DMS 273 (cell line): ENCODE measurements at regions not wholly inside any gene's neighbourhood (a gene's known extent, or its start where the extent isn't known, plus 50 kb on each side); places are given as distances from the start of the nearest gene placed in this dataset.
"Not testable (repeated sequence)": the region's sequence is repeated elsewhere in the genome, so short reads cannot be mapped to it uniquely, and the experiment has no call there.

Experiments used
- DNase-seq: peaks from one replicate; lab custom pipeline; 2025; ENCODE audit not compliant: unreplicated experiment; lab: John Stamatoyannopoulos, UW

DNA sequence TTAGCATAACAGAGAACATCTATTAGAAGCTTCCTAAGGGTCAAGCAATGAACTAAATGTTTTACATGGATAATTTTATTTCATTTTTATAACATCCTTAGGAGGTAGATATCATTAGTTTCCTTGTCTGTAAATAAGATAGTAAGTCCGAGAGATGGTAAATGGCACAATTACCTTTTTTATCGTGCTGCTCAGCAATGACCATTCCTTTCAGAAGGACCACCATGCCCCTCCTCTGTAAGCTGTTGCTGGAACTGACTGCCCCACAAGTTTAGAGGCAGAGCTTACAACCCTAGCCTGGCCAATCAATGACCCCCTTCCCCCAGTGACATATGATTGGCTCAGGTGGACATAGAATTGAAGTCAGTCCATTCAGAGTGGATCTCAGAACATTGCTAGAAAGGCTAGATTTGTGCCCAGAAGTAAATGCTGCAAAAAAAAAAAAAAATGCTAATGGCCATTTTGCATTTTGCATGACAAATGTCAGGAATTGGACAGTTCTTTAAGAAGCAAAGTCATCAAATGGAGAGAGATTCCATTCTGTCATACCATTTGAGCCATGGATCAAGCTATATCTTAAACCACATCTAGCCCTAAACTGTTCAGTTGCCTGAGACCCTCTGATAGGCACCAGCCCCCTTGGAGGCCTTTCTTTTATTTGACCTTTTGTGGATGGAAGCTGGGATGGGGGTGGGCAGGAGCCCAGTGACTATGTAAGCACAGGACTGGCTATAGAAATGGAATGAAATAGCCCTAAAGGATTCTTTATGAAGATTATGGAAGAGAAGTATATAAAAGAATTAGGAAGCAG, 668.3 kb downstream of the UQCRFS1 start:
- DNase-seq, result no peak

DNA sequence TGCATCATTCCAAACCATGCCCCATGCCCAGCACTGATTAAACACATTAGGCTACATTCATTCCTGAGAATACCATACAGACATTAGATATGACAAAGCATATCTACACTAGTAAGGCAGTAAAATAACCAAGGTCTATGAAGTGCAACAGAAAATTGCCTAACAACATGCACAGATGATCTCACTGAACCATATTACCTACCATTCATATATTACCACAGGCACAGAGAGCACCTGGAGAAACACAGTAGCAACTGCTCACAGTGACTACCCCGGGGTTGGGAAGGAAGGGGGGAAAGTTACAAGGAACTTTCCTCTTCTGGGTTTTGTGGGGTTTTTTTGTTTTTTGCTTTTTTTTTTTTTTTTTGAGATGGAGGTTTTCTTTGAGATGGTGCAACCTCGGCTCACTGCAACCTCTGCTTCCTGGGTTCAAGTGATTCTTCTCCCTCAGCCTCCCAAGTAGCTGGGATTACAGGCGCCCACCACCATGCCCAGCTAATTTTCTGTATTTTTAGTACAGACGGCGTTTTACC, 669.6 kb downstream of the UQCRFS1 start:
- no peak for DNase-seq

DNA sequence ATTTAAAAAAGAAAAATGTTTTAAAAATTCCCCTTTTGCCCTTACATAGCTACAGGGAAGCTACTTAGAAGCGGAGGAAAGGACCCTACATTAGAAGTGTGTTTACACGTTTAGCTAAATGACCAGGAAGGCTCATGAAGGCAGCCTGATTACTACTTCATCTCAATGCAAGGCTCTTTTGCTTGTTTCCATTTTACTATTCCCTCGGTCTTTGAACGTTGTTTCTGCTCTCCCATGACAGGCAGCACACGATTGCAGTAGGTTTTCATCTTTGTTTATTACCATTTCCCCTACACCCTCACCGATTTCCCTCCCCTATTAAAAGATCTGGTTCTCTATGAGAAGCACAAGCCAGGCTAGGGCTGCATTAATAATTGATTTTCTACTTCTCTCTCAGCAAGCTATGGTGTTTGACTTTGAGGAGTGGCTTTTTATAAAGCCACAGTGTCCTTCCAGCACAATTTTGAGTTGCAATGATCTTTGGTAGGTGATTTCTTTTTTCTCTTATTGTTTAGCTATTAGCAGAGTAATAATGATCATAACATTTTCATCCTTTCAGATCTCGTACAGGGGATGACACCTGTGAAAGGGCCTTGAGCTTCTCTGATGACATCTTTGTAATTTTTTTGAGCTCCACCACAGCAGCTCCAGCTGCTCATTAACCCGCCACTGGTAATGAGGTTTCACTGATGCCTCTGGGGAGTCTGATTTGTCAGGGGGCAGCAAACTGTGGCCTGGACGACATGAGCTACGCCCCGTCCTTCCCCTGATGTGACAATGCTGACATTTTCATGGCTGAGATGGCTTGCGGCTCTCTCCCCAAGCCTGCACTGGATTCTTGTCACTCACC, 670.3 kb downstream of the UQCRFS1 start:
- no peak for DNase-seq

DNA sequence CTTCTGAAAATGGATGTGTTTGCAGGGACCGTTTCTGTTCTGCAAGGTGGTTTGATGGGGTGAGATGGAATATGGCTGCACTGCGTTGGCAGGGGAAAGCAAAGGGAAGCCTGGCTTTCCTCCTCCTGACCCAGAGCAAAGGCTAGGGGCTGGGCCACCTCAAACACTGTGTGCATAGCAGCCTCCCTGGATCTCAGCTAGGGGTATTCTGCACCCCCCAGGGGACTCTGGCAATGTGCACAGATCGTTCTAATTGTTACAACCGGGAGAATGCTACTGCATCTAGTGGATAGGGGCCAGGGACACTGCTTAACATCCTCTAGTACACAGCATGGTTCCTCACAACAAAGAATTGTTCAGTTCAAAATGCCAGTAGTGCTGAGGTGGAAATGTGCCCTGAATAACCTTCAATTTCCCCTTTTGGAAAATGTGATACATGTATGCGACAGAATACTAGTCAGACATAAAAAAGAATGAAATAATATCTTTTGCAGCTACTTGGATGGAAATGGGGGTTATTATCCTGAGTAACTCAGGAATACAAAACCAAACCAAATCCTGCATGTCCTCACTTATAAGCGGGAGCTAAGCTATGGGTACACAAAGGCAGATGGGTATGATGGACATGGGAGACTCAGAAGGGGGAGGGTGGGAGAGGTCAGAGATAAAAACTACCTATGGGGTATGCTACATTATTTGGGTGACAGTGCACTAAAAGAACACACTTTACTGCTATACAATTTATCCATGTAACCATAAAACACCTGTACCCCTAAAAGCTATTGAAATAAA, 671.2 kb downstream of the UQCRFS1 start:
- DNase-seq, result no peak

DNA sequence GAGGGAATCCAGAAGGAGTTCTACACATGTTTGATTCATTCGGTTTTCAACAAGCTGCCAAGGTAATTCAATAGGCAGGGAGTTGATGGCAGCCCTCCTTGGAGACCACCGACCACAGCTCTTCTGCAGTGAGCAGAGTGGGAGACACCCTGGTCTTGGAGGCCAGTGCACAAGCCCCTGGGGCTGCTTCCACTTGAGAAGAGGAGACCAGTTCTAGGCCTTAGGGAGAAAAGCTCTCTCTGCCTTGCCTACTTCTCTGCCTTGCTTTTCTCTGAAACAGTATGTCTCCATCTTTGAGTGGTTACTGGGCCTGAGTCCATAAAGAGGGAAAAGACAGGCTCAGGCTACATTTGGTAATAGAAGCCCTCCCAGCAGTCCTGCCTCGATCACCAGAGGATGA, 671.9 kb downstream of the UQCRFS1 start:
- no peak for DNase-seq

DNA sequence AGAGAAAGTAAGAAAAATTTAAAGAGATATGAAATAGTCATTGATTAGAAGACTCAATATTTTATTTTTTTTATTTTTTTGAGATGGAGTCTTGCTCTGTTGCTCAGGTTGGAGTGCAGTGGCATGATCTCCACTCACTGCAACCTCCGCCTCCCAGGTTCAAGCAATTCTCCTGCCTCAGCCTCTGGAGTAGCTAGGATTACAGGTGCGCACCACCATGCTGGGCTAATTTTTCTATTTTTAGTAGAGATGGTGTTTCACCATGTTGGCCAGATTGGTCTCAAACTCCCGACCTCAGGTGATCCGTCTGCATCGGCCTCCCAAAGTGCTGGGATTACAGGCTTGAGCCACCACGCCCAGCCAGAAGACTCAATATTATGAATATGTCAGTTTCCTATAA, 672.6 kb downstream of the UQCRFS1 start:
- not testable (repeated sequence) for DNase-seq

DNA sequence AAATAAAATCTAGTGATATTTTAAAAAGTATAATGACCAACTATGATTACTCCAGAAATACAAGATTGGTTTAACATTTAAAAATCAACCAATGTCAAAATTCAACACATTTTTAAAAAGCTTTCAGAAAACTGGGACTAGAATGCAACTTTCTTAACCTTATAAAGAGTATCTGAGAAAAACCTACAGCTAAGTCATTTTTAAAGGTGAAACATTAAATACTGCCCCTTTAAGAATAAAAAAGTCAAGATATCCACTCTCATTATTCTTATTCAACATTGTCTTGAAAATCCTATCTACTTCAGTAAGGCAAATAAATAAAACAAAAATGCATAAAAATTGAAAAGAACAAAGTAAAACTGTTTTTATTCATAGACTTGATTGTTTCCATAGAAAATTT, 673.2 kb downstream of the UQCRFS1 start:
- DNase-seq, result no peak

DNA sequence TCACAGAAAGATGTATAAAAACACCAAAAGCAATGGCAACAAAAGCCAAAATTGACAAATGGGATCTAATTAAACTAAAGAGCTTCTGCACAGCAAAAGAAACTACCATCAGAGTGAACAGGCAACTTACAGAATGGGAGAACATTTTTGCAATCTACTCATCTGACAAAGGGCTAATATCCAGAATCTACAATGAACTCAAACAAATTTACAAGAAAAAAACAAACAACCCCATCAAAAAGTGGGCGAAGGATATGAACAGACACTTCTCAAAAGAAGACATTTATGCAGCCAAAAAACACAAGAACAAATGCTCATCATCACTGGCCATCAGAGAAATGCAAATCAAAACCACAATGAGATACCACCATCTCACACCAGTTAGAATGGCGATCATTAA, 674.4 kb downstream of the UQCRFS1 start:
- DNase-seq, result not testable (repeated sequence)

DNA sequence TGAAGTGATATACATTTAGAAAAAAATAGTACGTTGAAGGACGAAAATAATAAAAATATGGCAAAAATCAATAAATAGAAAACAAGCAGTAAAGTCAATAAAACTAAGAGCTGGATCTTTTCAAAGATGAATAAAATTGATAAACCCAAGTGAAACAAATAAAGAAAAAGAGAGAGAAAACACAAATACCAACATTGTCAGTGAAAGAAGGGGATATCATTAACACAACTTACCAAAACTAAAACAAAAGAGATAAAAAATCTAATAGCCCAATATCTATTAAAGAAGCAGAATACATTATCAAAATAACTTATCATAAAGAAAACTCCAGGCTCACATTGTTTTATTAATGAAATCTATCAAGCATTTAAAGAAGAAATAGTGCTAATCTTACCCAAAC, 675.1 kb downstream of the UQCRFS1 start:
- no peak for DNase-seq

DNA sequence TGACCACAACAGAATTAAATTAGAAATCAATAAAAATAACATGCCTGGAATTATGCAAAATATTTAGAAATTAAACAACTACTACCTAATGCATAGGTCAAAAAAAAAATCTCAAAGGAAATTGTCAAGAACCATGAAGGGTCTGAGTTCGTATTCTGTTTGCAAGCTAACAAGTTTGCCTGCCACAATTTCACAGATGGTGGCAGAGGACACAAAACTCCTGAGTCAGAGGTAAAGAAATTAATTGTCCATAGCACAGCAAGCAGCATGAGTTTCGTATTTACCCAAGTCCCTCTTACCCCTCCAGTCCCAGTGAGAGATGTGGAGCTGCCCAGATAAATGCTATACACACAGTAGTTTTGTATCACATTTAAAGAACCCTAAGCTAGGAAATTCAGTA, 675.9 kb downstream of the UQCRFS1 start:
- no peak for DNase-seq

DNA sequence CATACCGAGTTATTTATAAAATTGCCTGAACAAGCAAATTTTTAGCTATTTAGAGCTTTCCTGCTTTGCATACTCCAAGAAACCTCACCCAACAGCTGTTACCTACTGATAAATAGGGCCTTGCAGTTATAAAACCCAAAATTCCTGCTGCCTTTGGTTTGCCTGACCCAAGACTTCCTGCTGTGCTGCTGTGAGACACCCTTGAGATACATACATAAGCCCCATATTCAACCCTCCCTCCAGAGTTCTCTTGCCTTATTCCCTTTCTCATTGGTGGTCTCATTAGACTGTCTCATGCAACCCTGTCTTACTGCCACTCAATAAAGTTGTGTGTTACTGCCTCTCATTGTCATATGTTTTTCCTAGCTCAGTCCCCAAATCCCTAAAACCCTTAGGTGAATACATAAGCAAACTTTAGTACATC, 677.6 kb downstream of the UQCRFS1 start:
- no peak for DNase-seq

DNA sequence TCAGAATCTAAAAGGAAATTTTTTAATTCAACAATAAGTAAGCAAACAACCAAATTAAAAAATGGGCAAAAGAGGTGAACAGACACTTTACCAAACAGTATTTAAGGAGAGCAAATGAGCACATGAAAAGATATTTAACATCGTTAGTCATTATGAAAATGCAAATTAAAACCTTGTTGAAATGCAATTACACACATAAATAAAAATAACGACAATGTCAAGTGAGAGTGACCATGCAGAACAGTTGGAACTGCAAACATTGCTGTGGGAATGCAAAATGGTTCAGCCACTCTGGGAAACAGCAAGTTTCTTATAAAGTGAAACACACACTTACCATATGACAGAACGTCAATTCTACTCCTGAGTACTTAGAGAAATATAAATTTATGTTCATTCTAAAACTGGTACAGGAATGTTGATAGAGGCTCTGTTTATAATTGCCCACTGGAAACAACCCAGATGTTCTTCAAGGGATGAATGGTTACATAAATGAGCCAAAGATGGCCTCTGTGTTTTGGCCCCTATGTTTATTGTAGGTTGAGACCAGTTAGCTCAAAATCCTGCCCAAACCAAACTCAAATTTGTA, 678.1 kb downstream of the UQCRFS1 start:
- no peak for DNase-seq

DNA sequence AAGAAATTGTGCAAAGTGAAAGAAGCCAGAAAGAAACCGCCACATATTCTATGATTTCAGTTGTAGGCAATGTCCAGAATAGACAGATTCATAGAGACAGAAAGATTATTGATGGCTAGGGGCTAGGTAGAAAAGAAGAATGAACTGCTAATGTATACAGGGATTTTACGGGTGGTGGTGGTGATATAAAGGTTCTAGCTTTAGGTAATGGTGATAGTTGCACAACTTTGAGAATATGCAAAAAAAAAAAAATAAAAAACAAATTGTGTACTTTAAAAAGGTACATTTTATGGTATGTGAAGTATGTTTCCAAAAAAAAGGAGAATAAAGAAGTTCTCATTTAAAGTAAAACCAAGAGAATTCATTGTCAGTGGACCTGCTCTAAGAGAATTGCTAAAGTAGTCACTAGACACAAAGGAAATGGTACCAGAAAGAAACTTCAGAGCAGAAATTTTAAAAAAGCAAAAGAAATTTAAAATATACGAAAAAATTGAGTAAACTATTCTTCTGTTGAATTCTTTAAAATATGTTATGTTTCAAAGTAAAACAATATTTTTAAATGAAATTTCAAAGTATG, 680.1 kb downstream of the UQCRFS1 start:
- DNase-seq, result no peak

DNA sequence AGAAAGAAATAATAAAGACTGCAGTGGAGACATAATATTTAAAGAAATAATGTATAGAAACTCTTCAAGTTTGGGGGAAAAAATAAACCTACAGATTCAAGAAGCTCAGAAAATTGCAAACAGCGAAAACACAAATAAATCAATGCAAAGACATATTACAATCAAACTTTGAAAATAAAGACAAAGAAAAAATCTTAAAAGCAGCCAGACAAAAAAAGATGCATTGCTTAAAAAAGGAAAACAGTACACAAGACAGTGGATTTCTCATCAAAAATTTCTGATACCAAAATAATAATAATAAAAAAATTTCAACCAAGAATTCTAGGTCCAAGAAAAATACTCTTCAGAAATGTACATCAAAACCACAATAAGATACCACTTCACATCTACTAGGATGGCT, 681.0 kb downstream of the UQCRFS1 start:
- no peak for DNase-seq

DNA sequence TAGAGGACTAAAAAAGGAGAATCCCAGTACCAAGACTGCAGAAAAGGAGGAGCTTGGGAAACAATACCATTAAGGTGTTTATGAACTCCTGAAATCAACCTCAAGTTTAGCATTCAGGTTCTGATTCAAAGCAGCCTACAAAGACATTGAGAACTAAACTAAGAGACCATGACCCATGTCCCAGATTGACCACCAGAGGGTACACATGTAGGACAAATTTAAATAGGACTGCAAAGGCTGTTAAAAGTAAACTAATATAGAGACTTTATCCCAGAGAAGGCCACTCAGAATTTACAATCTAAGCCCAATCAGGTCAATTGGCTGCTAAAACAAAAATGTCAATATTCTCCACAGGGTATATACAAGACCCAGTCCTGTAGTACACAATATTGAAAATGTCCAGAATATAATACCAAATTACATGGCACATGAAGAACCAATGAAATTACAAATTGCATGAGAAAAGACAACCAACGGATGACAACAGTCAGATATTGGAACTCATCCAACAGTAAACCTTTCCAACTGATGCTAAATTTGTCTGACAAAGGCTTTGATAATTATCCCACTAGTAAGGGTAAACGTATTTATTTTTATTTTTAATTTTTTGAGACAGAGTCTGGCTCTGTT, 682.4 kb downstream of the UQCRFS1 start:
- no peak for DNase-seq

DNA sequence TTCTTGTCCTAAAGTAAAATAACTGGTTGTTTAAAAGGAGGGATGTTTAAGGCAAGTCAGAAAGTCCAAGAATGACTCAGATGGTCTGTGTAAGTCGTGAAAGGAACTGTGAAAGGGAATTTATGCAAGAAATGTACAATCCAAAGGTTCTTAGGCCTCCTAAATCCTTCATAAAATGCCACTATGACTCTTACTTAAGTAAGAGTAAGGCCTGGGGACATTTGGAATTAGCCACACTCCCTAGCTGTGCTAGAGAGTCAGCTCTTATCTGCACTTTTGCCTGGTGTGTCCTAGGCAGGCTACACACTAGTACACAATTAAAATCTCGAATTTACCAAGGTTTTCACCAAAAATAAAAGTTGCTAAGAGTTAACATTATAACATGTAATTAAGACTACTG, 686.9 kb downstream of the UQCRFS1 start:
- no peak for DNase-seq

DNA sequence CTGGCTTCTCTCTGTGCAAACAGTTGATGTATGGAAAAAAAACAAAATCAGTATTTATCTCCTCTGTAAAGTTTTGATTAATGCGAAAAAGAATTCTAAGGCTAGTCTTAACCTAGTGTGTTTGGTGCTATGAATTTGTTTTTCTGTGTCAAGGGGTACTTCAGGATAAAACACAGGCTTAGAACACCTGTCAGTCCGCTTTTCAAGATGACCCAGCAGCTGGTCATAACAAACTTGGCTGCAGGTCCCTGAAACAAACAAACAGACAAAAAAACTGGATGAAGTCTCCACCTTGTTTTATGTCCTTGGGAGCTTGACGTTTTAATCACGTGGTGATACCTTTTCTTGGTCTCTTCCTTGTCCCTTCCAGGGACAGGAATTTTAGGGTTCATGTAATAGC, 689.3 kb downstream of the UQCRFS1 start:
- no peak for DNase-seq

DNA sequence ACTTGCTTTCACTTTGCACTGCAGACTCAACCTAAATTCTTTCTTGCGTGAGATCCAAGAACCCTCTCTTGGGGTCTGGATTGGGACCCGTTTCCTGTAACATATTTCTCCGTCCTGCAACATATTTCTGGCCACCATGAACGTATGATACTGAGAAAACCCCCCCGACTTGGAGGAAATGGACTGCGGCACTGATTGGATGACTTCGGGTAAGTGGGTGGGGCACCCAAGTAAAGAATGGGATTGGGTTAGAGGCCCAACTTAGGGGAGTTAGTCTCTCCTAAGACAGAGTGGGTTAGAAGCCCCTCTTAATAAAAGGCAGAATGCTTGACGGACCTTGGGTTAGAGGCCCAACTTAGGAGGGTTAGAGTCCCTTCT, 690.4 kb downstream of the UQCRFS1 start:
- DNase-seq, result no peak

DNA sequence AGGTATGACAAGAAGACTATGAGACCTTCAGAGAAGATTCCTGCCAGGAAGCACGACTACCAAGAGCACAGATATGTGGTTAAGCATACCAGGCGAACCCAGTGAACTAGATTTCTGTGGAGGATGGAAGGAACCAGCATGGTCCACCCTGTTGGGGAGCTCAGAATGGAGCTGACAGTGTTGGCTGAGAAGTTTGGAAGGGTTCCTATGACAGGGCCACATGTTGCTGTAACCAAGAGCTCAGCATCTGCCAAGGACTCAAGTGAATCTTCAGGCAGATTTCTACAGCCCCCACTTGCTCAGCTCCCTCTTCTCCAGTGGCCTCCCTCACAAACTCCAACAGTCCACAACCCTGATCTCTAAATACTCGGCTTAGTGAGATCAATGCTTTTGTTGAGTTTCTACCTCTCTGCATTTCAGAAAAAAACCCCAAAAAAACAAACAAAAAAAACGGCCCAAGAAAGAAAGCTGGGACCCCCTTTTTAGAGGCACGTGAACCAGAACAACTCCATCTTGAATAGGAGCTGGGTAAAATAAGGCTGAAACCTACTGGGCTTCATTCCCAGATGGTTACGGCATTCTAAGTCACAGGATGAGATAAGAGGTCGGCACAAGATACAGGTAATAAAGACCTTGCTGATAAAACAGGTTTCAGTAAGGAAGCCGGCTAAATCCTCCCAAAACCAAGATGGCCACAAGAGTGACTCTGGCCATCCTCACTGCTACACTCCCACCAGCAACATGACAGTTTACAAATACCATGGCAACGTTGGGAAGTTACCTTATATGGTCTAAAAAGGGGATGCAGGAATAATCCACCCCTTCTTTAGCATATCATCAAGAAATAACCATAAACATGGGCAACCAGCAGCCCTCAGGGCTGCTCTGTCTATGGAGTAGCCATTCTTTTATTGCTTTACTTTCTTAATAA, 691.1 kb downstream of the UQCRFS1 start:
- DNase-seq, result no peak
